Neural cell (in vitro differentiated cells): ENCODE measurements at regions not wholly inside any gene's neighbourhood (a gene's known extent, or its start where the extent isn't known, plus 50 kb on each side); places are given as distances from the start of the nearest gene placed in this dataset.

Experiments used
- H2AFZ ChIP-seq: fragments of 200-600, 300-800 bp; sonication (generic), shearing (Covaris generic); 2 replicates; pipeline ENCODE4 v1.6.0; 2014; ENCODE audit warnings: low read depth, mild to moderate bottlenecking, antibody characterized with exemption, low read length, moderate library complexity
- H3F3A ChIP-seq: fragments of 200-600 bp; shearing (Covaris generic); 2 replicates; pipeline ENCODE4 v1.6.1; 2016; ENCODE audit warnings: mild to moderate bottlenecking, moderate library complexity, mixed read lengths, antibody characterized with exemption, low read length; ENCODE audit not compliant: insufficient read depth, poor library complexity, severe bottlenecking
- H3K27ac ChIP-seq: fragments of 200-600, 300-800 bp; sonication (generic), shearing (Covaris generic); 2 replicates; pipeline ENCODE4 v1.5.1; 2014; ENCODE audit warnings: mild to moderate bottlenecking, low read length, moderate library complexity
- H3K27me3 ChIP-seq: fragments of 300-800, 200-600 bp; sonication (generic), shearing (Covaris generic); 2 replicates; pipeline ENCODE4 v1.6.0; 2014; ENCODE audit warnings: mild to moderate bottlenecking, low read depth, low read length, moderate library complexity; ENCODE audit not compliant: insufficient read depth
- H3K36me3 ChIP-seq: fragments of 300-800, 200-600 bp; sonication (generic), shearing (Covaris generic); 2 replicates; pipeline ENCODE4 v1.5.1; 2014; ENCODE audit warnings: mild to moderate bottlenecking, antibody characterized with exemption, low read length, moderate library complexity; ENCODE audit not compliant: insufficient read depth
- H3K4me2 ChIP-seq: fragments of 300-800, 200-600 bp; sonication (generic), shearing (Covaris generic); 2 replicates; pipeline ENCODE4 v1.6.0; 2014; ENCODE audit warnings: mild to moderate bottlenecking, low read length
- H3K4me3 ChIP-seq: fragments of 300-800, 200-600 bp; sonication (generic), shearing (Covaris generic); 2 replicates; pipeline ENCODE4 v1.5.1; 2014; ENCODE audit warnings: mild to moderate bottlenecking, low read length, moderate library complexity
- H3K79me2 ChIP-seq: fragments of 200-600 bp; shearing (Covaris generic); replicated peaks from 2 replicates; pipeline ENCODE4 v1.6.0; 2014; ENCODE audit warnings: mild to moderate bottlenecking, low read length, moderate library complexity; ENCODE audit not compliant: insufficient read depth
- H3K9ac ChIP-seq: fragments of 300-800, 200-600 bp; sonication (generic), shearing (Covaris generic); 2 replicates; pipeline ENCODE4 v1.6.1; 2016; ENCODE audit warnings: mild to moderate bottlenecking, low read length, mixed read lengths
- H3K9me2 ChIP-seq: fragments of 200-600 bp; shearing (Covaris generic); 2 replicates; pipeline ENCODE4 v1.6.1; 2016; ENCODE audit warnings: mild to moderate bottlenecking, low read length, mixed read lengths; ENCODE audit not compliant: insufficient read depth
- H3K9me3 ChIP-seq: fragments of 200-600, 300-800 bp; sonication (generic), shearing (Covaris generic); 2 replicates; pipeline ENCODE4 v1.6.1; 2016; ENCODE audit warnings: mild to moderate bottlenecking, mixed run types, low read length, moderate library complexity, mixed read lengths
- H4K20me1 ChIP-seq: fragments of 200-600 bp; shearing (Covaris generic); 2 replicates; pipeline ENCODE4 v1.6.1; 2016; ENCODE audit warnings: mild to moderate bottlenecking, mixed run types; ENCODE audit not compliant: insufficient read depth
- EP300 ChIP-seq: fragments of 450-650 bp; conservative IDR thresholded peaks from 2 replicates; pipeline ENCODE4 v1.6.1; 2014; ENCODE audit warnings: antibody characterized with exemption, mild to moderate bottlenecking, moderate library complexity; ENCODE audit not compliant: poor library complexity, severe bottlenecking
- EZH2 ChIP-seq: fragments of 200-600, 300-800 bp; shearing (Covaris generic), sonication (generic); IDR thresholded peaks from 2 replicates; pipeline ENCODE4 v1.6.1; 2014; ENCODE audit warnings: antibody characterized with exemption, low read length, borderline replicate concordance, mild to moderate bottlenecking; ENCODE audit not compliant: insufficient read depth, poor library complexity, severe bottlenecking
- MXI1 ChIP-seq: fragments of 450-650 bp; conservative IDR thresholded peaks from 2 replicates; pipeline ENCODE4 v1.6.1; 2014; ENCODE audit warnings: antibody characterized with exemption, mild to moderate bottlenecking; ENCODE audit not compliant: poor library complexity, severe bottlenecking
- POLR2AphosphoS5 ChIP-seq: IDR thresholded peaks from 2 replicates; pipeline ENCODE4 v1.6.1; 2012
- RAD21 ChIP-seq: fragments of 450-650 bp; conservative IDR thresholded peaks from 2 replicates; pipeline ENCODE4 v1.6.1; 2014; ENCODE audit warnings: antibody characterized with exemption, mild to moderate bottlenecking, moderate library complexity
- SMC3 ChIP-seq: fragments of 450-650 bp; conservative IDR thresholded peaks from 2 replicates; pipeline ENCODE4 v1.6.1; 2014; ENCODE audit warnings: antibody characterized with exemption, mild to moderate bottlenecking, moderate library complexity; ENCODE audit not compliant: poor library complexity
- TAF1 ChIP-seq: IDR thresholded peaks from 2 replicates; pipeline ENCODE4 v1.6.1; 2012; ENCODE audit warnings: low read depth
- TF ChIP-seq, protein P1 (sequence below): fragments of 450-650 bp; IDR thresholded peaks from 2 replicates; pipeline ENCODE4 v1.5.1; 2014; ENCODE audit warnings: antibody characterized with exemption, mild to moderate bottlenecking, moderate library complexity; ENCODE audit not compliant: poor library complexity, severe bottlenecking
- TF ChIP-seq, protein P2 (sequence below): IDR thresholded peaks from 2 replicates; pipeline ENCODE4 v1.6.1; 2012; ENCODE audit warnings: borderline replicate concordance

DNA sequence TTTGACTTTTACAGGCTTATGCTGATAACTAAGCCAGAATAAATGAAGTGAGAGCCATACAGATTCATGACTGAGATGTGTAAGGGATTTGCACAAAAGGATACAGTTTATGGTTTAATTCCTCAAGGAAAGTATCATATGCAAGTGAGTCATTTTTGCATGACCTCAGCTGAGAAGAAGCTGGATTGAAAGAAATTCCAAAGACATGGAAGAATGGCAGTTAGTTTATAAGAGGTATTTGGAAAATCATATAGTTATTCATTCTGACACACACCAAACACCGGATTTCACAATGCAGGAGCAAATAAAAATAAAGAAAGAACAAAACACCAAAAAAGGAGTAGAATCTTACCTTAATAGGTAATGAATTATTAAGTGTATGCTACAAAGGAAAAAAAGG, 83.2 kb upstream of the RND3 start:
- Histone ChIP-seq H3K9ac (no peak overlapping the region), H3K9me2 (no peaks in the 10 kb centered on the region), H3K79me2 (no peaks in the 10 kb centered on the region), H3K9me3 (no peaks in the 10 kb centered on the region), H3K4me3 (no peak overlapping the region), H2AFZ (no peak overlapping the region), H3K36me3 (no peaks in the 10 kb centered on the region), H4K20me1 (no peaks in the 10 kb centered on the region), H3K27me3 (no peaks in the 10 kb centered on the region), H3K27ac (no peak overlapping the region), H3F3A (no peaks in the 10 kb centered on the region), H3K4me2 (no peak overlapping the region)
- TF ChIP-seq, protein P1, sequence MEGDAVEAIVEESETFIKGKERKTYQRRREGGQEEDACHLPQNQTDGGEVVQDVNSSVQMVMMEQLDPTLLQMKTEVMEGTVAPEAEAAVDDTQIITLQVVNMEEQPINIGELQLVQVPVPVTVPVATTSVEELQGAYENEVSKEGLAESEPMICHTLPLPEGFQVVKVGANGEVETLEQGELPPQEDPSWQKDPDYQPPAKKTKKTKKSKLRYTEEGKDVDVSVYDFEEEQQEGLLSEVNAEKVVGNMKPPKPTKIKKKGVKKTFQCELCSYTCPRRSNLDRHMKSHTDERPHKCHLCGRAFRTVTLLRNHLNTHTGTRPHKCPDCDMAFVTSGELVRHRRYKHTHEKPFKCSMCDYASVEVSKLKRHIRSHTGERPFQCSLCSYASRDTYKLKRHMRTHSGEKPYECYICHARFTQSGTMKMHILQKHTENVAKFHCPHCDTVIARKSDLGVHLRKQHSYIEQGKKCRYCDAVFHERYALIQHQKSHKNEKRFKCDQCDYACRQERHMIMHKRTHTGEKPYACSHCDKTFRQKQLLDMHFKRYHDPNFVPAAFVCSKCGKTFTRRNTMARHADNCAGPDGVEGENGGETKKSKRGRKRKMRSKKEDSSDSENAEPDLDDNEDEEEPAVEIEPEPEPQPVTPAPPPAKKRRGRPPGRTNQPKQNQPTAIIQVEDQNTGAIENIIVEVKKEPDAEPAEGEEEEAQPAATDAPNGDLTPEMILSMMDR: no peak
- no peak for TF ChIP-seq RAD21
- TF ChIP-seq, protein P2, sequence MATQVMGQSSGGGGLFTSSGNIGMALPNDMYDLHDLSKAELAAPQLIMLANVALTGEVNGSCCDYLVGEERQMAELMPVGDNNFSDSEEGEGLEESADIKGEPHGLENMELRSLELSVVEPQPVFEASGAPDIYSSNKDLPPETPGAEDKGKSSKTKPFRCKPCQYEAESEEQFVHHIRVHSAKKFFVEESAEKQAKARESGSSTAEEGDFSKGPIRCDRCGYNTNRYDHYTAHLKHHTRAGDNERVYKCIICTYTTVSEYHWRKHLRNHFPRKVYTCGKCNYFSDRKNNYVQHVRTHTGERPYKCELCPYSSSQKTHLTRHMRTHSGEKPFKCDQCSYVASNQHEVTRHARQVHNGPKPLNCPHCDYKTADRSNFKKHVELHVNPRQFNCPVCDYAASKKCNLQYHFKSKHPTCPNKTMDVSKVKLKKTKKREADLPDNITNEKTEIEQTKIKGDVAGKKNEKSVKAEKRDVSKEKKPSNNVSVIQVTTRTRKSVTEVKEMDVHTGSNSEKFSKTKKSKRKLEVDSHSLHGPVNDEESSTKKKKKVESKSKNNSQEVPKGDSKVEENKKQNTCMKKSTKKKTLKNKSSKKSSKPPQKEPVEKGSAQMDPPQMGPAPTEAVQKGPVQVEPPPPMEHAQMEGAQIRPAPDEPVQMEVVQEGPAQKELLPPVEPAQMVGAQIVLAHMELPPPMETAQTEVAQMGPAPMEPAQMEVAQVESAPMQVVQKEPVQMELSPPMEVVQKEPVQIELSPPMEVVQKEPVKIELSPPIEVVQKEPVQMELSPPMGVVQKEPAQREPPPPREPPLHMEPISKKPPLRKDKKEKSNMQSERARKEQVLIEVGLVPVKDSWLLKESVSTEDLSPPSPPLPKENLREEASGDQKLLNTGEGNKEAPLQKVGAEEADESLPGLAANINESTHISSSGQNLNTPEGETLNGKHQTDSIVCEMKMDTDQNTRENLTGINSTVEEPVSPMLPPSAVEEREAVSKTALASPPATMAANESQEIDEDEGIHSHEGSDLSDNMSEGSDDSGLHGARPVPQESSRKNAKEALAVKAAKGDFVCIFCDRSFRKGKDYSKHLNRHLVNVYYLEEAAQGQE: no peak
- no peak for TF ChIP-seq EZH2
- TF ChIP-seq TAF1: no peak
- no peak for TF ChIP-seq EP300
- TF ChIP-seq POLR2AphosphoS5: no peak
- TF ChIP-seq SMC3: no peak
- TF ChIP-seq MXI1: no peak

DNA sequence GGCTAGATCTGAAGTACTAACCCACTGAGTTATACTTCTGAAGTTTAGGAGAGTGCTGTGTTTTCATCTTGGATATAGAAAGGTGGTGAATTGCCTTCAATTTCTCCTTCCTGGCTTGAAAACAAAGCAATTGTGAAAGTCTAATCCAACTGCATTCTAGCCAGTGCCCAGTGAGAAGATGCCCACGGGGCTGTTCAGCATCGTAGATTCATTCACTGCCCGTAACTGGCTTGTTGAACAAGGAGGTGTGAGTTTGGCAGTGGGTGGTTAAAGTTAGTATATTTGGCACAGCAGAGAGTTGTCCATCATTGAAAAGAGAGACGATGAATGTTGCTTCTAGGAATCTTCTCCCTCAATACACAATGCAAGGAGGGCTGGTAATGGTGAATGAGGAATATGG, 82.3 kb upstream of the RND3 start:
- H3K4me2 ChIP-seq: no peak overlapping the region
- H2AFZ ChIP-seq: no peak overlapping the region
- H3K79me2 ChIP-seq: no peaks in the 10 kb centered on the region
- H3F3A ChIP-seq: no peaks in the 10 kb centered on the region
- H3K9me3 ChIP-seq: no peaks in the 10 kb centered on the region
- no peaks in the 10 kb centered on the region for H3K27me3 ChIP-seq
- H3K4me3 ChIP-seq: no peak overlapping the region
- H3K9ac ChIP-seq: no peak overlapping the region
- no peaks in the 10 kb centered on the region for H4K20me1 ChIP-seq
- no peaks in the 10 kb centered on the region for H3K36me3 ChIP-seq
- no peak overlapping the region for H3K27ac ChIP-seq
- TF ChIP-seq, protein P1: no peak
- TF ChIP-seq TAF1 (no peak), POLR2AphosphoS5 (no peak), RAD21 (no peak), EP300 (no peak), MXI1 (no peak), SMC3 (no peak), EZH2 (no peak)
- TF ChIP-seq, protein P2: no peak
- H3K9me2 ChIP-seq: no peaks in the 10 kb centered on the region
